Erythroblast (primary cell): ENCODE measurements at regions not wholly inside any gene's neighbourhood (a gene's known extent, or its start where the extent isn't known, plus 50 kb on each side); places are given as distances from the start of the nearest gene placed in this dataset.

ENCODE experiments used
- DNase-seq, 2 experiments: peaks; one replicate each; lab custom pipeline; 2025; lab: John Stamatoyannopoulos, UW
- GATA1 ChIP-seq: IDR thresholded peaks from 2 replicates; pipeline ENCODE4 v1.6.1; 2011; ENCODE audit warnings: low read depth, mild to moderate bottlenecking, control low read depth, low read length, moderate library complexity
- POLR2A ChIP-seq: IDR thresholded peaks from 2 replicates; pipeline ENCODE4 v1.6.1; 2011; ENCODE audit warnings: mild to moderate bottlenecking, low read length

DNA sequence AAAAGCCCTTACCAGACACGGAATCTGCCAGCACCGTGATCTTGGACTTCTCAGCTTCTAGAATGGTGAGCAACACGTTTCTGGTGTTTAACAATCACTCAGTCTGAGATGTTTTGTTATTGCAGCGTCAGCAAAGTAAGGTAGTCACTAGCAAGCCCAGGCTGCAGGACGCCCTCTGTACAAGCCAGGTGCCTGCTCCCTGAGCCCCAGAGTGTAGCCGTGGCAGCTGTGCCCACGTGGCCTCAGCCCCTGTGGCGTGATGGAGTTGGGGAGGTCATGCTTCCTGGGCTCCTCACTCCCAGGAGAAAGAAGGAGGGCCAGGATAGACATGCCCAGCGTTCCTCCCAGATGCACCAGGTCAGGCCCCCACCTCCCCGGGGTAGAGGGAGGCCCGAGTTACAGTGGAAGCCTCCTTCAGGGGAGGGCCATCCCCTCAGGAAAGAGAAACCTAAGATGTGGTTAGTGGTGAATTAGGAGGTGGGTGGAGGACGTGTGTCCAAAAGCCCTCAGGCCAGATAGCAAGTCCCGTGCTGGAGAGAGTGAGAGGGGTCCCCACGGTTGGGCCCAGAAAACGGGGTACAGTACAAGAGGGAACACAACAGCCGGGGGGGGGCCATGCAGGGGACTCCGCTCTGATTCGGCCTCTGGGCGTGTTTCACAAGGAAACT is 169.6 kb upstream of the SOX1 start:
- DNase-seq: no peak
- TF ChIP-seq POLR2A (no peak), GATA1 (no peak)

DNA sequence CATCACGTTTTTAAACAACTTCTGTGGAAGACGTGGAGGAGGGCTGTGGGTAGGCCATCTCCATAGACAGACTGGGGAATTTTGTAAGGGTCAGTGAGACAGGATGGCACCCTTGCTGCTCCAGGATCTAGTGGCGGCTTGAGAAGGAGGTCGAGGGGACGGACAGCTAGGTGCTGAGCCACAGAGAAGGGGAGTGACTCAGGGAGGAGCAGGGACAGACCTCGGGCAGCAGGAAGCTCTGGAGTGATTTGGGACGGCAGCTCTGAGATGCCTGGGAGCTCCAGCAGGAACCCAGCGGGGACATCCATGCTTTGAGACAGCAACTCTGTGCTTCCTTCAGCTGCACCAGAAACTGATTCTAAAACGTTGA is 169.1 kb upstream of the SOX1 start:
- TF ChIP-seq POLR2A (no peak), GATA1 (no peak)
- no peak for DNase-seq

DNA sequence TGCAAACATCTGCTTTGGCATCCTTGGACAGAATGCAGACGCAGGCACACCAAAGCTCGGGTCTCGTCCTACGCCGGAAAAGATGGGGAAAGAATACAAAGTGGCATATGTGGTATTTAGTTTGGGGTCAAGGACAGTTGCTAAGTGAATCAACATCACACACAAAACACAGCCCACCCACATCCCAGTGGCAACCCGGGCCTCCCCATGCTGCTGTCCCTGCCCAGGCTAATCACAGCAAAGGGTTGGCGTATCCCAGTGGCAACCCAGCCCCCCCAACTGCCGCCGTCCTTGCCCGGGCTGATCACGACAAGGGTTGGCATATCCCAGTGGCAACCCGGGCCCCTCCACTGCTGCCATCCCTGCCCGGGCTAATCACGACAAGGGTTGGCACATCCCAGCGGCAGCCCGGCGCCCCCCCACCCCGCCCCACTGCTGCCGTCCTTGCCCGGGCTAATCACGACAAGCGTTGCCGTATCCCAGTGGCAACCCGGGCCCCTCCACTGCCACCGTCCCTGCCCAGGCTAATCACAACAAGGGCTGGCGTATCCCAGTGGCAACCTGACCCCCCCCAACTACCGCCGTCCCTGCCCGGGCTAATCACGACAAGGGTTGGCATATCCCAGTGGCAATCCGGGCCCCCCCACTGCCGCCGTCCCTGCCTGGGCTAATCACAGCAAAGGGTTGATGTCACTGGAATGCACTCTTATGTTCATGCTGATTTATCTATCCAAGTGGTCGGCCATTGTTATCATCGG is 167.8 kb upstream of the SOX1 start:
- TF ChIP-seq GATA1 (no peak), POLR2A (no peak)

DNA sequence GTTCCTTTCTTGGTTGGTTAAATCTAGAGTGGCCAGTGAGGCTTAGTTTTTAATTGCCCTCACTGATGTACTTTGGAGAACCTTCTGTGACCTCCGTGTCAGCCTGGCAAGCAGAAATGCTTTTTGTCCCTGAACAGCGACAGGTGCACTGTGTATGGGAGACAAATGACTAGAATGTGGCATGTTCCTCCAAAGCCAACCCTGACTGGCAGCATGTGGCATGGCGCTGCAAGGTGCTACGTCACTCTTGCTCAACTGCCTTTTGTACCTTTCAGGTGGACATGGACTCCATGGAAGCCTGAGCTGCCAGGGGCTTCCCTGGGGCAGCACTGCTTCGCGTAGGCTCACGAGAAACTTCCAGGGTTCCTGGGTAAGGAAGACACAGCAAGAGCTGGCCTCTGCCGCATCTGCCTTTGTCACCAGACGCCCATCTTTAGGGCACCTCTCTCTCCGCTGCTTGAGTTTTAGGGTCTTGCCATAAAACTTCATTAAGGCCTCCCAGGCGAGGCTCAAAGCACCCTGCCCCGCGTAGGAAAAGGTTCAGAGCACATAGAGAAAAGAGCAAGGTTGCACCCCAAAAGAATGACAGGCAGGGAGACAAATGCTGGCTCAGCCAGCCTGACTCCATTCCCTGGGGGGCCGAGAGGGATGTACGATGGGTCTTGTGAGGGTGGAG is 167.1 kb upstream of the SOX1 start:
- DNase-seq: no peak

More for the DNA sequence above, 167.8 kb upstream of the SOX1 start:
- no peak for DNase-seq

DNA sequence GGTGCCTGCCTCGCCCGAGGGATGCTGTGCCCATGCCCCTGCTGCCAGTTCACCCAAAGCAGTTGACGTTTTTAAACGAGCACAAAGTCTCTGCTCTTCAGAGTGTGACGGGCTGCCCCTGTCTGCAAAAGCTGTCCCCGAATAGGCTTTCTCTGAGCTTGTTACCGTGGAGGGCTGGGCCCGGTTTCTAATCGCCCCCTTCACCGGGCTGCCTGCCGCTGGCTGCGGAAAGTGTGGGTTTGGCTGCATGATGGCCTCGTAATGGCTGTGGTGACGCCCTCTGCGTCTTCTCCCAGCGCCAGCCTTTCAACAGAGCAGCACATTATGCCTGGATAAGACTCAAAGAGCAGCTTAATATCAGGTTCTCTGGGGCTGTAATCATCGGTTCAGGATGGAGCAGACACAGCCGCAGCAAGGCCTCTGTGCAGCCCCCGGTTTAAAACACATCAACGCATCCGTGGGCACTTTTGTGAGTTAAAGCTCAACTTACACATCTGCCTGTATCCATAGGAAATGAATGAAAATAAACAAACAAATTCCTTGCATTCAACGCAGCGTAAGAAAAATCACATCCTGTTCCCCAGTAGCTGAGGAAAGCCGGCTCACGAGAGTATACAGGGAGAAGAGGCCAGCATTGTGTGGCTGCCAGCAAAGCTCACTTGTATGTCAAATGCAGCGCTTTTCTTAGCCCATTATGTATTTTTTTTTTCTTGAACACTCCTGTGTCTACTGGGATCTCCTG is 166.4 kb upstream of the SOX1 start:
- no peak for TF ChIP-seq POLR2A
- TF ChIP-seq GATA1: no peak
- DNase-seq: no peak

More for the DNA sequence above, 167.1 kb upstream of the SOX1 start:
- no peak for TF ChIP-seq POLR2A
- TF ChIP-seq GATA1: no peak

DNA sequence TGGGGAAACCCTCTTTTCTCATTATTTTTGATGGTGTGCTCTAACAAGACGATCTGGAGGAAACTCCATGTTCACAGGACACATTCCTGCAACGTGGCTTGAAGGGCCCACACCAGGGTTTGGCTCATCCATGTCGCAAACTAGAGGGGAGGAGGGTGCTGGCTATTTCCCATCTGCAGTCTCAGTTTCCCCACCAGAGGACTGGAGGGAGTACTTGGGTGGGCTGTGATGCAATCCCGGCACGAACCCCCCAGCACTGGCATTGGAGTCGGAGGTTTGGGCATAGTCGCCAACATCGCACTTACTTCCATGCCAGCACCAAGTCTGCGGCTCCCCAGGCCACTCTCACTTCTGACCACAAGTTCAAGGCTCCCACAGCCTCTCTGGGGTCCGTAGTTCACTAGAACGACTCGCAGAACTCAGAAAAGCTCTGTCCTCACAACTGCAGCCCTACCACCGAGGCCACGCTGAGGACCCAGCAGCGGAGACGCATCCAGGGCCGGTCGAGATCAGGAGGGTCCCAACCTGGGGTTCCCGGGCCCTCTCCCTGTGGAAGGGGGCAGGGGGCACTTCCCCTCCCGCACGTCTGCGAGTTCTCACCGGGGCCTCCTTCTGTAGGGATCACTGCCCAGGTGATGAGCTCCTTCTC is 165.6 kb upstream of the SOX1 start:
- DNase-seq: no peak
- TF ChIP-seq GATA1: no peak
- TF ChIP-seq POLR2A: no peak

DNA sequence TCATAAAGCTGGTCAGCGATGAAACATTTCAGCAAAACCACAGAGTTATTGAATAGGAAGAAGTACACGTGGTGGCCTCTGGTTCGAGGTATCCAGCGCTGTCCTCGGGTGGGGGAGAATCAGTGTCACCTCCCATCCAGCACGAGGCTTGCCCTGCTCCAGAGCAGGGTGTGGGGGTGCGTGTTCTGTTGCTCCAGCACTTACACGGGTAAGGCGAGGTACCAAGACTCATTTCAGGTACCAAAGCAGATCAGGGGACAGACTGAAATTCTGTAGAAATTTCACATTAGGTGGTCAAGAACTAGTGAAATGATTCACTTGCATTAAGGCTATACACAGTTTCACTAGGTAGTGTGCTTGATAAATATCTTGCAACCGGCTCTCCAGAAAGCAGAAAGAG is 164.2 kb upstream of the SOX1 start:
- DNase-seq: no peak
- TF ChIP-seq POLR2A (no peak), GATA1 (no peak)

DNA sequence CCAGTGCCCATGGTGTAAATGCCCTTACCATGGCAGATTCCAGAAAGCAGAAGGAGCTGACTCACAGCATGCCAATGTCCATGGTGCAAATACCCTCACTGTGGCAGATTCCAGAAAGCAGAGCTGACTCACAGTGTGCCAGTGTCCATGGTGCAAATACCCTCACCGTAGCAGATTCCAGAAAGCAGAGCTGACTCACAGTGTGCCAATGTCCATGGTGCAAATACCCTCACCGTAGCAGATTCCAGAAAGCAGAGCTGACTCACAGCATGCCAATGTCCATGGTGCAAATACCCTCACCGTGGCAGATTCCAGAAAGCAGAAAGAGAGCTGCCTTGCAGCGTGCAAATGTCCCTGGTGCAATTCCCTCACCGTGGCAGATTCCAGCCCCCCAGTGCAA is 163.8 kb upstream of the SOX1 start:
- TF ChIP-seq GATA1: no peak
- DNase-seq: no peak

DNA sequence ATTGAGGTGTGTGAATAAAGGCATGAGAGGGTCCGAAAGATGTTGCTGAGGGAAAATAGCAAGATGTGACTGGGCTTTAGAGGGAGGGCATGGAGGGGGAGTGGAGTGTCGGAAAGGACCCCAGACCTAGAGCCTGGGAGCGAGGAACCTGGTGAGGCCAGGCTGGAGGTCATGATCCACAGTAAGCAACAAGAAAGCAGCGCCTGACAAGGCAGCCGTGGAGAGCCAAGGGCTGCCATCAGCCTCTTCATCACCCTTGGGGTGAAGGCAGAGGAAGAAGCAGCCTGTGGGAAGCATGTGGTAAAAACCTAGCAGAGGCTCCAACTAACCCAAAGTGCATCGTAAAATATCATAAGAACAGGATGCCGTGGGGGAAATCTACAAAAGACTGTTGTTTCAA is 162.8 kb upstream of the SOX1 start:
- TF ChIP-seq GATA1 (no peak), POLR2A (no peak)
- DNase-seq: no peak

DNA sequence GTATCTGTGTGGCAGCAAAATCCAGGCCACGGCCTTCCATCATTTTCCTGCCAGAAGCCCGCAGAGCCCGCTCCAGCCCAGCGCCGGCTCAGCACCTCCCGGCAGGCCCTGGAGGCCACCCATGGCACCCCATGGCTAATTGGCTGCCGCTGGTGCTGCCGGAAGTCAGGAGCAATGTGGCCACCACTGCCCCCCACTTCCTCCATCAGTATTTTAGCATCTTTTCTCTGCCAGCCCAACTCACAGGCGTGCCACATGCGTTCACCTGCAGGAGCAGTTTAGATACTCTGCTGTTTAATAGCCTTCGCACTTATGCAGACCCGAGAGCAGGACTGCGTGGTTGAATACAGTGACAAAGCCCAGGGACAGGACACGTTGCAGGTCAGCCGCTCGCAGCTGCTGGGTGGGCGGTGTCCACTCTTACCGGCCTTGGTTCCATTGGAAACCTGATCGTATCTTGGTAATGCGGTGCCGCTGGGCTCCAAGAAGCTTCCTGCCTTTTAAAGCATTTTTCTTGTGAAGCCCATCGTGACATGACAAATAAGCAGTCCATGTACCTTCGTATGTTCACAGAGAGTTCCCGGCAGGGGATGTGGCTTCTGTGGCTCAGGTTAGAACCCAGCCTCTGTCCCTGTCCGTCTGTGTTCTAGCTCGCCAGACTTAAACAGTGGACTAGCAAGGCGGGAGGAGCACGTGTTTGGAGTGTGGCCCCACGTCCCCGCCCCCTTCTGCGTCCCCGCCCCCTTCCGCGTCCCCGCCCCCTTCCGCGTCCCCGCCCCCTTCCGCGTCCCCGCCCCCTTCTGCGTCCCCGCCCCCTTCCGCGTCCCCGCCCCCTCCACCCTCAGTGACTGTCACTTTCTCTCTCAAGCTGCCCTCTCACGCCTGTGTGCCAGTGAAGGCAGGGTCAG is 162.0 kb upstream of the SOX1 start:
- TF ChIP-seq GATA1 (no peak), POLR2A (no peak)
- peak in 1 of 2 experiments; percentile 14 for DNase-seq

DNA sequence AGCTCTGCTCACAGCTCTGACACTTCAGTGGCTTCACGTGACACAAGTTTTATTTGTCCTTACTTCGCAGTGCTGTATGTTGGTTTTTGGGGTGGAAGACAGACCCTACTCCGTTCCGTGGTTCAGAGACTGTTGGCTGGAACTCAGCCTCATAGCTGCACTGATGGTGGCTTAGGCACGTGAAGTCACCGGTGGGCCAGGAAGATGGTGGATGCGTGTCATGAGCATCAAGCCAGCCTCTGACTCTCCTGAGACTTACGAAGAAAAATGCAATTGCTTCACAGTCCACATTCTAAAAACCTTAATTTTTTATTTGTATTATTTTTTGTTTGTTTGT is 161.4 kb upstream of the SOX1 start:
- no peak for DNase-seq
- TF ChIP-seq POLR2A (no peak), GATA1 (no peak)

DNA sequence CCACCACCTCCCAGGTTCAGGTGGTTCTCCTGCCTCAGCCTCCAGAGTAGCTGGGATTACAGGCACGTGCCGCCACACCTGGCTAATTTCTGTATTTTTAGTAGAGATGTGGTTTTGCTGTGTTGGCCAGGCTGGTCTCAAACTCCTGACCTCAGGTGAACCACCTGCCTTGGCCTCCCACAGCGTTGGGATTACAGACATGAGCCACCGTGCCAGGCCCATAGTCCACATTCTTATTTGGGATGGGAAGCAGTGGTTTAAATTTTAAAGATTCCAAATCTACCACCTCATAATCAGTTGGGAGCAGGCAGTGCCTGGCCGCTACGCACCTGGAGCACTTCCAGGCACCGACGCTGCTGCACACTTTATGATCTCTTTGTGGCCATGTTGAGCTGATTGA is 160.6 kb upstream of the SOX1 start:
- no peak for DNase-seq
- TF ChIP-seq GATA1 (no peak), POLR2A (no peak)
